ENCODE measurements at regions not wholly inside any gene's neighbourhood (a gene's known extent, or its start where the extent isn't known, plus 50 kb on each side); places are given as distances from the start of the nearest gene placed in this dataset.

GRCh38 chr11:121890377-121890776, 225.6 kb downstream of the BLID start:
- TF ChIP-seq CTCF (IDR thresholded peaks at IDR 0.05): no peak
- no peak for TF ChIP-seq POLR2A (IDR thresholded peaks at IDR 0.05)
- TF ChIP-seq POLR2AphosphoS5 (IDR thresholded peaks at IDR 0.05): no peak
